ENCODE measurements at regions not wholly inside any gene's neighbourhood (a gene's known extent, or its start where the extent isn't known, plus 50 kb on each side); places are given as distances from the start of the nearest gene placed in this dataset.

DNA sequence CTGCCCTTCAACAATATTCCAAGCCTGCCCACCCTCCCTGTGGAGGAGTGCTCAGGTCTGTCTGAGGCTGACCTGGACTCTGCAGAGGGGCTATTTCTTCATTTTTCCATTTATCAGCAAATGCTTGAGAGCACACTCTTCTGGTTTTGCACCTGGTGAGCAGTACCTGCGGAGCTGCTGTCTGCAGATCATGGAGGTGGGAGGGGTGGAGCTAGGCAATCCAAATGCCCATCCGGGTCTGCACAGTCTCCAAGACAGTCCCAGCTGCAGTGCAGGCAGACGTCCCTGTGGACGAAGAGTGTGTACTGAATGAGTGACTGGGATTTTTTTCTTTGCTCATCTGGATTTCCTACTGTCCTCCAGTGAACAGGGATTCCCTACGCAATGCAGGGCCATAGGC lies 239.8 kb downstream of the IRX2 start:
- DNase-seq: no peak
- CTCF ChIA-PET: no interaction called here

DNA sequence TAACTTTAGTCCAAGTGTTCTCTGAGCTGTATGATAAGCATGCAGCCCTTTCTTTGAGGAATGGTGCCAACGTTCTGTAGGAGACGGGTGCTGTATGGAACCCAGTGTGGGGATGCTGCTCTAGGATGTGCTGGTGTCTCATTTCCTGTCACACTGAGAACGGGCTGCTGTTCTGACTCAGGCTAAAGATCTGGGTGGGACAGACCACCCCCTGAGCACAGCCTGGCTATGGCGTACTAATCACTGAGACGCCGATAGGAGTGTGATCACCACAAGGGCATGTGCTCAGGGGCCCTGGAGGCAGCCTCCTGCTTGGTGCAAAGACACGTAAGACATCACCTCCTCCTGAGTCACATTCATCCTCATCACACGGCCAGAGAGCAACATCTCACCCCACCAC lies 240.4 kb downstream of the IRX2 start:
- DNase-seq (no peak), ATAC-seq (no peak)
- H3K4me3 Mint-ChIP-seq: no peak overlapping the region
- no peaks in the 10 kb centered on the region for H3K36me3 Mint-ChIP-seq (ENCODE audit: low read depth)
- ChIA-PET CTCF (no interaction called here), POLR2A (no interaction called here)
- H3K4me1 Mint-ChIP-seq (ENCODE audit: low read depth): no peaks in the 10 kb centered on the region
- no peak overlapping the region for H3K27ac Mint-ChIP-seq
- no peaks in the 10 kb centered on the region for H3K27me3 Mint-ChIP-seq (ENCODE audit: low read depth)
- no peaks in the 10 kb centered on the region for H3K9me3 Mint-ChIP-seq (ENCODE audit: insufficient read depth)

More for the DNA sequence above, 239.8 kb downstream of the IRX2 start:
- no peak for ATAC-seq
- H3K36me3 Mint-ChIP-seq (ENCODE audit: low read depth): no peaks in the 10 kb centered on the region
- POLR2A ChIA-PET: no interaction called here
- no peaks in the 10 kb centered on the region for H3K27me3 Mint-ChIP-seq (ENCODE audit: low read depth)
- no peak overlapping the region for H3K27ac Mint-ChIP-seq
- no peaks in the 10 kb centered on the region for H3K4me1 Mint-ChIP-seq (ENCODE audit: low read depth)
- H3K4me3 Mint-ChIP-seq: no peak overlapping the region
- H3K9me3 Mint-ChIP-seq (ENCODE audit: insufficient read depth): no peaks in the 10 kb centered on the region

DNA sequence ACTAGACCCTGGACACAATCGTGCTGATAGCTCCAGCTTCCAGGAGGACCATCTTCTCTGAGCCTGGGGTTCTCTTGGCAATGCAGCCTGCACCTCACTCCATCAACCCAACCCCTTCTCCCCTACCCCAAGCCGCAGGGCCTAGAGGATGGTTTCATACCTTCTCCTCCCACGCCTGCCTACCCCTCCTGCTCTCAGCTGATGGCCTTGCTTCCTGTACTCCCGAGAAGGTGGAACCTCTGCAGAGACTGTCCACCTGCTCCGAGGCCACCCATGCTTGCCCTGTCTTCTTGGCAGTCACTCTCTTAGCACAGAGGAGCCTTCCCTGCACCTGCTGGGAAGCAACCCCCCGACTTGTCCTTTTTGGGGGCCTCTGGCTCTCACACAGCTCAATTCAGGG lies 241.9 kb downstream of the IRX2 start:
- CTCF ChIA-PET: no interaction called here
- H3K9me3 Mint-ChIP-seq (ENCODE audit: insufficient read depth): no peaks in the 10 kb centered on the region
- no peak for ATAC-seq
- no peak overlapping the region for H3K27ac Mint-ChIP-seq
- H3K4me3 Mint-ChIP-seq: no peak overlapping the region
- no peaks in the 10 kb centered on the region for H3K27me3 Mint-ChIP-seq (ENCODE audit: low read depth)
- no peaks in the 10 kb centered on the region for H3K36me3 Mint-ChIP-seq (ENCODE audit: low read depth)
- H3K4me1 Mint-ChIP-seq (ENCODE audit: low read depth): no peaks in the 10 kb centered on the region
- POLR2A ChIA-PET: no interaction called here
- DNase-seq: no peak

DNA sequence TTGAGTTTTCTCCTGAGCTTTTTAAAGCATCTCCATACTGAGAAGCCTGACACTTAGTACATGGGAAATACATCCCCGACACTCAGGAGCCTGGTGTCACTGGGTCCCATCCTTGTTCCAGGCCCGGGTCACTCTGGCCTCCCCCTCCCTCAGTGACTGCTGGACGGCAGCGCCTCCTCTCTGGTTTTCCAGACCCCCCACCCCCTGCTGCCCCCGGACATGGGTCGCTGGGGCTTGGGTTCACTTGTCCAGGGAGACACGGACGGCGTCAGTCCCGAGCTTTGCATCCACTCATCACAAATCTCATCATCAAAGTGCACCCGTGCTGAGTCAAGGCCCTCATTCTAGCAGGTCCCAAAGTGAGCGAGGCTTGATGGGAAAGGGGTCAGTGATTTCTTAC lies 243.0 kb downstream of the IRX2 start:
- H3K36me3 Mint-ChIP-seq (ENCODE audit: low read depth): no peaks in the 10 kb centered on the region
- no peaks in the 10 kb centered on the region for H3K9me3 Mint-ChIP-seq (ENCODE audit: insufficient read depth)
- no peaks in the 10 kb centered on the region for H3K4me1 Mint-ChIP-seq (ENCODE audit: low read depth)
- ChIA-PET CTCF (no interaction called here), POLR2A (no interaction called here)
- H3K27me3 Mint-ChIP-seq (ENCODE audit: low read depth): no peaks in the 10 kb centered on the region
- H3K4me3 Mint-ChIP-seq: no peak overlapping the region
- H3K27ac Mint-ChIP-seq: no peak overlapping the region
- DNase-seq (no peak), ATAC-seq (no peak)

DNA sequence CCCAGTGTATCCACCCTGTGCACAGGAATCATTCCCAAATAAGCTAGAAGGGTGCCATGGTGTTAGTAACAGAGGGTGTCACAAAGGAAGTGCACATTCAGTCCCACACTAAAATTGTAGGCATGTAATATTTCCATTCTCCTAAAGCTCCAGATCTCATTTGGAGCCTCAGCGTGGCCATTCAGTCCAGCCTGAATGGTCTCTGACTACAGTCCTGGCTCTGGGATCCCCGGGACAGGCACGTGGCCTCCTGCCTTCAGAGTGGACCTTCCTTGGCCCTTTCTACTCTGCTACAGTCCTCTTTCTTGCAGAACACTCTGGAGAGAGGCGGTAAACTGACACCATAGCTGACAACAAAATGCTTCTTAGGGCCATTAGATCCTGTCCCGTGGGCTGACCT lies 243.9 kb downstream of the IRX2 start:
- no peak overlapping the region for H3K4me3 Mint-ChIP-seq
- ATAC-seq: no peak
- POLR2A ChIA-PET: no interaction called here
- DNase-seq: no peak
- H3K36me3 Mint-ChIP-seq (ENCODE audit: low read depth): no peaks in the 10 kb centered on the region
- H3K27ac Mint-ChIP-seq: no peak overlapping the region
- H3K4me1 Mint-ChIP-seq (ENCODE audit: low read depth): no peaks in the 10 kb centered on the region
- CTCF ChIA-PET: no interaction called here
- no peaks in the 10 kb centered on the region for H3K9me3 Mint-ChIP-seq (ENCODE audit: insufficient read depth)
- no peaks in the 10 kb centered on the region for H3K27me3 Mint-ChIP-seq (ENCODE audit: low read depth)

DNA sequence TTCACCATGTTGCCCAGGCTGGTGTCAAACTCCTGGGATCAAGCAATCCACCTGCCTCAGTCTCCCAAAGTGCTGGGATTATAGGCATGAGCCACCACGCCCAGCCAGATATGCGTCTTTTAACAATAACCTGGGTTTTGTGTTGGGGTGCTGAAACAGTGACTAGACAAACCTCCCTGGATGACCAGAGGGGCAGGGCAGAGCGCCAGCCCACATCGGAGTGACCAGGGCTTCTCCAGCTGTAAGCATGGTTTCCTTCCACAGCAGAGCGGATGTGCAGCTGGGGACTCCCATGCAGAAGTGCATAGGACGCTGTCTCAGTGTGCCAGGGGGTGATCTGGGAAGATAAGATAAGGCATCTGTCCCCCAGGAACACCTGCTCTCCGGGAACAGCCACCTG lies 244.9 kb downstream of the IRX2 start:
- Mint-ChIP-seq H3K36me3 (ENCODE audit: low read depth) (no peaks in the 10 kb centered on the region), H3K4me1 (ENCODE audit: low read depth) (no peaks in the 10 kb centered on the region), H3K27me3 (ENCODE audit: low read depth) (no peaks in the 10 kb centered on the region), H3K27ac (no peak overlapping the region), H3K4me3 (no peak overlapping the region), H3K9me3 (ENCODE audit: insufficient read depth) (peaks cover 3% of the 10 kb centered on the region)
- POLR2A ChIA-PET: no interaction called here
- CTCF ChIA-PET: no interaction called here
- ATAC-seq (no peak), DNase-seq (no peak)

DNA sequence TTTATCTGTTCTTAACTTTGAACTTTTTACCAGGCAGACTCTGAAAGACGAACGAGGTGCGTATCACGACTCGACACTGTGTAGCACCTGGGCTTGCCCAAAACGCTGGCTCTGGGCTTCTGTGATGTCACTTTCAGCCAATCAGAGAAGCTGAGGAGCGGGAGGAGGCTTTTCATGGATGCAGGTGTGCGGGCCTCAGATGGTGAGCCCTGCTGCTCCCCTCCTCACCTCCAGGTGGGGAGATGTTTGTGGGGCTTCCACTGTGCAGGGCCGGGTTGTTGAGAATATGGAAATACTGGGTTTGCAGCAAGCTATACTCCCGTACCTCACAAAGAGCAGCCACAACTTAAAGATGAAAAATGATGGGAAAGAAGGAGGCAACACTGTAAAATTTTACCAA lies 246.3 kb downstream of the IRX2 start:
- no peak overlapping the region for H3K27ac Mint-ChIP-seq
- POLR2A ChIA-PET: no interaction called here
- DNase-seq: no peak
- no peaks in the 10 kb centered on the region for H3K27me3 Mint-ChIP-seq (ENCODE audit: low read depth)
- peaks cover 4% of the 10 kb centered on the region for H3K9me3 Mint-ChIP-seq (ENCODE audit: insufficient read depth)
- CTCF ChIA-PET: no interaction called here
- no peaks in the 10 kb centered on the region for H3K36me3 Mint-ChIP-seq (ENCODE audit: low read depth)
- H3K4me1 Mint-ChIP-seq (ENCODE audit: low read depth): no peaks in the 10 kb centered on the region
- H3K4me3 Mint-ChIP-seq: no peak overlapping the region
- ATAC-seq: no peak

DNA sequence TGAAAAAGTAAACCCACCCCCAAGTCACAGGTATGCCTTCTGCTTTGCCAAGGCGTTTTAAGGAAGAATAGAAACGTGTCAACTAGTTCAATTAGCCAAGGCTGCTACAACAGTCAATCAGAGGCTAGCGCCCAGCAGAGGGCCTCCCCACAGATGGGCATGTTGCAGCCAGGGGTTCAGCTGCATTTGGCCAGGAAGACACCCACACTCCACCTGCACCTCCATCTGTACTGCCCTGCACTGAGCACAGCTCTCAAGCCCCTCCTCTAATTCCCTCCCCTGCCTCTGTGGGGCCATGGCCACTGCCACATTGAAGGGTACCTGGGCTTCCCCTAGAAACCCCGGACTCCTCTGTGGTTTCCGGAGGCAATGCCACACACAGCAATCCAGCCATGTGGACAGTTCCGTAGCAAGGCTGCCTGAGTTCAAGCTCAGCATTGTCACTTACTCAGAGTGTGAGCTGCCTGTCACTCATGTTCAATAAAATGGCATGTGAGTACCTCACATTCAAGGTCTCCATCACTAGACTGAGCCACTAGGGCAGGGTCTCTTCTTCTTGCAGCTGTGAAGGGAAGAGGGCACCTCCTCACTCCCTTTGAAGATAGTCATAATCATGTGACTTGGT lies 248.4 kb downstream of the IRX2 start:
- POLR2A ChIA-PET: no interaction called here
- Mint-ChIP-seq H3K27ac (no peak overlapping the region), H3K9me3 (ENCODE audit: insufficient read depth) (peaks cover 4% of the 10 kb centered on the region), H3K4me1 (ENCODE audit: low read depth) (no peaks in the 10 kb centered on the region), H3K27me3 (ENCODE audit: low read depth) (no peaks in the 10 kb centered on the region), H3K4me3 (no peak overlapping the region), H3K36me3 (ENCODE audit: low read depth) (no peaks in the 10 kb centered on the region)
- CTCF ChIA-PET: no interaction called here
- DNase-seq (no peak), ATAC-seq (no peak)

DNA sequence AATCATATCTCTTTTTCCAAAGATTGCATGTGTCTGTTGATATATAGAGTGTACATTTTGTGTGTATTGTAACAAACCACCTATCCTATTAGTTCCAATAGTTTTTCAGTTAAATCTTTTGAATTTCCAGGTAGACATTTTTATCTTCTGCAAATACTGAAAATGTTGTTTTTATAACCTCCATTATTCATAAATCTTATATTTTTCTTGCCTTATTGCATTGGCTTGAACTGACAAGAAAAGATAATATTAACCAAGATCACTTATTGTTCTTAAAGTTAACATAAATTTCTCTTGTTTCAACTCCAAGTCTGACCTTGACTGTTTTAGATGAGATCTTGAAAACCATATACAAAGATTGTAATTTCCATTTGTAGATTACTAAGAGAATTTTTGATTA lies 251.6 kb downstream of the IRX2 start:
- POLR2A ChIA-PET: no interaction called here
- Mint-ChIP-seq H3K9me3 (ENCODE audit: insufficient read depth) (peaks cover 4% of the 10 kb centered on the region), H3K27ac (no peak overlapping the region), H3K27me3 (ENCODE audit: low read depth) (no peaks in the 10 kb centered on the region), H3K4me3 (no peak overlapping the region), H3K36me3 (ENCODE audit: low read depth) (no peaks in the 10 kb centered on the region), H3K4me1 (ENCODE audit: low read depth) (no peaks in the 10 kb centered on the region)
- no peak for DNase-seq
- CTCF ChIA-PET: no interaction called here
- ATAC-seq: no peak

DNA sequence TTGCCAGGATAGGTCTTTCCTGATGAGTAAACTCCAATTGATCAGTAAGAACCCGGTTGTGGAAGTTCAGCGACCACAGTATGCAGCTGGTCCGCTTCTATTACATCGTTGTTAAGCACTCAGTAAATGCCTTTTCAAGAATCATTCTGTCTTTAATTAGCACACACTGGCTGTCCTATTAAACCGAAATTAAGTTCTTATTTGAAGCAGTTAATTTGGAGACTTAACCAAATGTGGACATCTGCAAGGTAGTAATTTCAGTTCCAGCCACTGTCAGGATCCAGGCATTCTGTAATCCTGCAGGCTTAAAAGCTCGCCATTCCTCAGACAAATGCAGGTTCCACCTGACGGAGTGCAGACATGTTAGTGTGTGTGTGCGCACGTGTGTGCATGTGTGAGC lies 254.6 kb downstream of the IRX2 start:
- ATAC-seq (no peak), DNase-seq (no peak)
- Mint-ChIP-seq H3K4me1 (ENCODE audit: low read depth) (no peaks in the 10 kb centered on the region), H3K36me3 (ENCODE audit: low read depth) (no peaks in the 10 kb centered on the region), H3K27ac (no peak overlapping the region), H3K9me3 (ENCODE audit: insufficient read depth) (peaks cover 4% of the 10 kb centered on the region), H3K27me3 (ENCODE audit: low read depth) (no peaks in the 10 kb centered on the region), H3K4me3 (no peak overlapping the region)
- ChIA-PET POLR2A (no interaction called here), CTCF (no interaction called here)

DNA sequence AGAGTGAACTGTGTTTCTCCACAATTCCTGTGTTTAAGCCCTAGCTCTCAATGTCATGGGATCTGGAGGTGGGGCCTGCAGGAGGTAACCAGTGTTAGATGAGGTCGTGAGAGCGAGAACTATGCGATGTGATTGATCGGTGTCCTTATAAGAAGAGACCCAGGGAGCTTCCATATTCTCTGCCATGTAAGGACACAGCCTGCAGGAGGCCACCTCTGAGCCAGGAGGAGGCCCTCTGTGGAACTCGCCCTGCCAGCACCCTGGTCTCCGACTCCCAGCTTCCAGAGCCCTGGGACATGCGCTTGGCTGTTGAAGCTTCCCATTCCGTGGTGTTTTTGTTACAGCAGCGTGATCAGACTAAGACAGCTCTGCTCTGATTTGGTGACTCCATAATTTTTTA lies 255.4 kb downstream of the IRX2 start:
- POLR2A ChIA-PET: no interaction called here
- CTCF ChIA-PET: no interaction called here

DNA sequence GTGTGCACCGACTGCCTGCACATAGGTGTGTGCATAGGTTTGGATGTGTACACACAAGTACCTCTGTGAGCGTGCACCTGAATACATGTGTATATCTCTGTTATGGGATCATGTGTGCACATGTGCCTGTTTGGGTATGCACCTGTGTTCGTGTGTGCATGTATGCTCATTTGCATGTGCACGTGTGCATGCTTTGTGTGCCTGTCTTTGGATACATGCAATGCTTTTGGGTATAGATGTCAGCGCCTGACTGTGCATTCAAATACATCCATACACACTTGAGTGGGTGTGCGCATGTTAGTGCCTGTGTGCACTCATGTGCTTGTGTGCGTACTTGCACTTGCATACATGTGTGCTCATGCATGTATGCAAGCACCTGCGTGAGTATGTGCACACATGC lies 258.1 kb downstream of the IRX2 start:
- H3K27me3 Mint-ChIP-seq (ENCODE audit: low read depth): no peaks in the 10 kb centered on the region
- H3K9me3 Mint-ChIP-seq (ENCODE audit: insufficient read depth): no peaks in the 10 kb centered on the region
- H3K4me1 Mint-ChIP-seq (ENCODE audit: low read depth): no peaks in the 10 kb centered on the region
- POLR2A ChIA-PET: no interaction called here
- no peak overlapping the region for H3K27ac Mint-ChIP-seq
- DNase-seq (no peak), ATAC-seq (no peak)
- H3K4me3 Mint-ChIP-seq: no peak overlapping the region
- CTCF ChIA-PET: no interaction called here
- H3K36me3 Mint-ChIP-seq (ENCODE audit: low read depth): no peaks in the 10 kb centered on the region

More for the DNA sequence above, 255.4 kb downstream of the IRX2 start:
- DNase-seq (no peak), ATAC-seq (no peak)
- H3K36me3 Mint-ChIP-seq (ENCODE audit: low read depth): no peaks in the 10 kb centered on the region
- H3K27ac Mint-ChIP-seq: no peak overlapping the region
- H3K27me3 Mint-ChIP-seq (ENCODE audit: low read depth): no peaks in the 10 kb centered on the region
- H3K4me3 Mint-ChIP-seq: no peak overlapping the region
- no peaks in the 10 kb centered on the region for H3K4me1 Mint-ChIP-seq (ENCODE audit: low read depth)
- H3K9me3 Mint-ChIP-seq (ENCODE audit: insufficient read depth): no peaks in the 10 kb centered on the region

DNA sequence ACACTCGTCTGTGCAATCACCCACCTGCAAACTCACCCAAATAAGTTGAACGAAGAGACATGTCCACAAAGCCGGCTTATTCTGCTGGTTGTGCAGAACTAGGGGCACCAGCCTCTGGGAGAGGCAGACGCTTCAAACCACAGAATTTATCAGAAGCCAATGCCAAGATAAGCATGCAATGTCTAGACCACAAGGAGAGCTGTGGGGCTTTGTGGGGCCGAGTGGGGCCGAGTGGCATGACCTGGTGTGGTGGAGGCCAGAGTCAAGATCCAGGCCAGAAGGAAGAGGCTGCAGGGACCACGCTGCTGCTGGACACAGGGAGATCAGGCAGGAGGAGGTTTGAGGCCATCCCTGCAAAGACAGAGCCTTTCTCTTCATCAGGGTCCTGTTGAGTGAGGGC lies 259.0 kb downstream of the IRX2 start:
- Mint-ChIP-seq H3K4me3 (no peak overlapping the region), H3K27ac (no peak overlapping the region), H3K4me1 (ENCODE audit: low read depth) (no peaks in the 10 kb centered on the region), H3K9me3 (ENCODE audit: insufficient read depth) (no peaks in the 10 kb centered on the region), H3K36me3 (ENCODE audit: low read depth) (no peaks in the 10 kb centered on the region), H3K27me3 (ENCODE audit: low read depth) (no peaks in the 10 kb centered on the region)
- DNase-seq (no peak), ATAC-seq (no peak)
- ChIA-PET CTCF (no interaction called here), POLR2A (no interaction called here)
